Endothelial cell of umbilical vein (primary cell): ENCODE measurements at regions not wholly inside any gene's neighbourhood (a gene's known extent, or its start where the extent isn't known, plus 50 kb on each side); places are given as distances from the start of the nearest gene placed in this dataset.

Experiments used
- BruUV-seq: library from RNA; stranded (reverse); fragments of 400-500 nt; replicated peaks from 2 replicates; lab custom pipeline; 2021; lab: Mats Ljungman, UMichigan
- CTCF ChIA-PET: fragments of 300-600, 350-600 bp; sonication (Branson Sonifier 250); formaldehyde crosslinking; loops from one replicate; lab custom pipeline; 2021; ENCODE audit warnings: antibody characterized with exemption, inconsistent platforms; lab: Charles Lee
- POLR2A ChIA-PET: fragments of 300-600, 350-600 bp; sonication (Branson Sonifier 250); formaldehyde crosslinking; loops from one replicate; lab custom pipeline; 2021; ENCODE audit warnings: antibody characterized with exemption, inconsistent platforms; lab: Charles Lee
- DNase-seq: peaks from one replicate; pipeline ENCODE4 v3.0.0-alpha.2; 2011; ENCODE audit warnings: low read depth, low spot score
- FAIRE-seq: peaks from 2 replicates; lab custom pipeline; 2011; peaks lifted over from hg19 to GRCh38; lab: Jason Lieb, UNC
- H2AFZ ChIP-seq: 2 replicates; pipeline ENCODE4 v1.6.0; 2012; ENCODE audit warnings: low read depth, low read length, control low read depth, inconsistent platforms
- H3K27ac ChIP-seq: 2 replicates; pipeline ENCODE4 v1.5.1; 2011; ENCODE audit warnings: low read depth, mild to moderate bottlenecking, control low read depth, low read length, moderate library complexity; ENCODE audit not compliant: insufficient read depth
- H3K27me3 ChIP-seq, 2 experiments: 2 replicates each; pipeline versions ENCODE4 v1.6.0 to v1.6.1; 2011; ENCODE audit warnings: low read length in 2 of 2, mixed read lengths in 1 of 2; ENCODE audit not compliant: control insufficient read depth in 2 of 2, insufficient read depth in 2 of 2
- H3K36me3 ChIP-seq, 2 experiments: 2 replicates in 1 of 2; 3 replicates in 1 of 2; pipeline ENCODE4 v1.5.1; 2011; ENCODE audit warnings: low read length in 2 of 2, mild to moderate bottlenecking in 1 of 2, moderate library complexity in 1 of 2; ENCODE audit not compliant: control insufficient read depth in 2 of 2, insufficient read depth in 2 of 2; ENCODE audit errors: extremely low read depth in 1 of 2
- H3K4me1 ChIP-seq: 3 replicates; pipeline ENCODE4 v1.5.1; 2011; ENCODE audit warnings: mild to moderate bottlenecking, low read length; ENCODE audit not compliant: control insufficient read depth, insufficient read depth; ENCODE audit errors: extremely low read depth
- H3K4me2 ChIP-seq: 2 replicates; pipeline ENCODE4 v1.6.1; 2011; ENCODE audit warnings: low read length, control low read depth, mixed read lengths; ENCODE audit not compliant: insufficient read depth
- H3K4me3 ChIP-seq, 3 experiments: fragments of 200-600 bp in 1 of 3; sonication (generic), shearing (Covaris generic) in 1 of 3; replicated peaks in 1 of 3; 2 replicates each; pipeline ENCODE4 v1.5.1; 2011 to 2016; ENCODE audit warnings: control low read depth in 3 of 3, low read length in 3 of 3, mild to moderate bottlenecking in 2 of 3, inconsistent platforms in 1 of 3, low read depth in 1 of 3, moderate library complexity in 1 of 3; ENCODE audit not compliant: insufficient read depth in 1 of 3
- H3K79me2 ChIP-seq: 2 replicates; pipeline ENCODE4 v1.6.0; 2012; ENCODE audit warnings: low read length, inconsistent platforms; ENCODE audit not compliant: control insufficient read depth, insufficient read depth
- H3K9ac ChIP-seq: replicated peaks from 2 replicates; pipeline ENCODE3; 2011; ENCODE audit warnings: low read length, control low read depth; ENCODE audit not compliant: insufficient read depth; ENCODE audit errors: extremely low read depth
- H3K9me1 ChIP-seq: replicated peaks from 3 replicates; pipeline ENCODE4 v1.6.0; 2011; ENCODE audit warnings: mild to moderate bottlenecking, low read length; ENCODE audit not compliant: control insufficient read depth, insufficient read depth; ENCODE audit errors: extremely low read depth
- H3K9me3 ChIP-seq: replicated peaks from 2 replicates; pipeline ENCODE4 v1.5.1; 2012; ENCODE audit warnings: low read length, inconsistent platforms; ENCODE audit not compliant: control insufficient read depth, insufficient read depth
- H4K20me1 ChIP-seq: replicated peaks from 2 replicates; pipeline ENCODE3; 2011; ENCODE audit warnings: mild to moderate bottlenecking, low read length; ENCODE audit not compliant: control insufficient read depth, insufficient read depth; ENCODE audit errors: extremely low read depth
- EZH2 ChIP-seq: IDR thresholded peaks from 2 replicates; pipeline ENCODE4 v1.6.1; 2012; ENCODE audit warnings: borderline replicate concordance, low read depth, mild to moderate bottlenecking, moderate library complexity, low read length, inconsistent platforms; ENCODE audit not compliant: severe bottlenecking
- FOS ChIP-seq: IDR thresholded peaks from 2 replicates; pipeline ENCODE4 v1.6.1; 2011; ENCODE audit warnings: mild to moderate bottlenecking, low read length, moderate library complexity, borderline replicate concordance; ENCODE audit not compliant: insufficient read depth
- GATA2 ChIP-seq: IDR thresholded peaks from 2 replicates; pipeline ENCODE4 v1.7.0; 2011; ENCODE audit warnings: low read depth, mild to moderate bottlenecking, moderate library complexity, mixed read lengths, low read length; ENCODE audit not compliant: insufficient read length, insufficient read depth
- JUN ChIP-seq: IDR thresholded peaks from 2 replicates; pipeline ENCODE4 v1.6.1; 2011; ENCODE audit warnings: borderline replicate concordance, low read depth; ENCODE audit not compliant: insufficient read length, insufficient read depth
- MYC ChIP-seq: IDR thresholded peaks from one replicate; pipeline ENCODE4 v1.6.1; 2011; ENCODE audit warnings: mild to moderate bottlenecking, low read depth, low read length
- POLR2A ChIP-seq: IDR thresholded peaks from 2 replicates; pipeline ENCODE4 v1.6.1; 2012; ENCODE audit warnings: low read depth, mild to moderate bottlenecking, control low read depth, low read length
- POLR2AphosphoS5 ChIP-seq: IDR thresholded peaks from 2 replicates; pipeline ENCODE4 v1.6.1; 2012; ENCODE audit warnings: low read depth, mild to moderate bottlenecking, control low read depth, low read length, moderate library complexity; ENCODE audit not compliant: insufficient read depth
- dilution Hi-C: fragments of 300-500 bp; cut with MboI; formaldehyde crosslinking; loops from one replicate; pipeline ENCODE4 v1.15.0; 2019; ENCODE audit warnings: low sequenced_read_pairs; ENCODE audit not compliant: extremely low pct_ligation_motif_present
- intact Hi-C: fragments of 100-400 bp; cut with micrococcal nuclease; formaldehyde crosslinking; loops from one replicate; pipeline ENCODE4 v1.10.0; 2022
- TF ChIP-seq, protein P1 (sequence below): IDR thresholded peaks from 2 replicates; pipeline ENCODE4 v1.6.1; 2011; ENCODE audit not compliant: insufficient read depth, insufficient read length
- TF ChIP-seq, protein P2 (sequence below), 2 donors: IDR thresholded peaks; 1 replicate in 1 of 2; 2 replicates in 1 of 2; pipeline ENCODE4 v1.5.1; 2011; ENCODE audit warnings: low read length in 2 of 2, mild to moderate bottlenecking in 2 of 2, moderate library complexity in 2 of 2, control low read depth in 1 of 2, inconsistent platforms in 1 of 2, low read depth in 1 of 2; ENCODE audit not compliant: insufficient read depth in 1 of 2; ENCODE audit errors: extremely low read depth in 1 of 2

DNA sequence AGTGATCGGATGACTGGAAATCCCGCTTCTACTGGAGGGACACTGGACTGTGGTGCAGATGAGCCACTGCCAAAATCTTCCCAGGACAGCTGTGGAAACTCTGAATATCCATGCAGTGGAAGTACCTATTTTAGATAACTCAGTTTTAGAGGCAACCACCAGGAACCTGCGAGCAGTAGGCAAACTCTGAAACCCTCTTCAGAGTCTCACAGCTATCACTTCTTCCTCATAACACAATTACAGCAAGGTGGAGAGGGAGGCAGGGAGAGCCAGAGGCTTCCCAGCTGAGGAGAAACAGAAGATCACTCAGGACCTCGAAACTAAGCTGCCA lies 322.8 kb upstream of the NT5E start:
- no peak overlapping the region for H3K9ac ChIP-seq
- FAIRE-seq, result no peak
- no peaks in the 10 kb centered on the region for H3K36me3 ChIP-seq
- no peaks in the 10 kb centered on the region for H3K79me2 ChIP-seq
- no peak overlapping the region for H2AFZ ChIP-seq
- intact Hi-C loops, result loop anchor here (1.0 to 5.0 kb wide), 8 partner anchors 112 to 1245 kb away; partner anchors contain the start of gene TBX18
- TF ChIP-seq JUN, result no peak
- TF ChIP-seq, protein P1, sequence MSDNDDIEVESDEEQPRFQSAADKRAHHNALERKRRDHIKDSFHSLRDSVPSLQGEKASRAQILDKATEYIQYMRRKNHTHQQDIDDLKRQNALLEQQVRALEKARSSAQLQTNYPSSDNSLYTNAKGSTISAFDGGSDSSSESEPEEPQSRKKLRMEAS, result no peak
- no peak for TF ChIP-seq MYC
- TF ChIP-seq EZH2, result no peak
- no peak for TF ChIP-seq POLR2AphosphoS5
- TF ChIP-seq, protein P2, sequence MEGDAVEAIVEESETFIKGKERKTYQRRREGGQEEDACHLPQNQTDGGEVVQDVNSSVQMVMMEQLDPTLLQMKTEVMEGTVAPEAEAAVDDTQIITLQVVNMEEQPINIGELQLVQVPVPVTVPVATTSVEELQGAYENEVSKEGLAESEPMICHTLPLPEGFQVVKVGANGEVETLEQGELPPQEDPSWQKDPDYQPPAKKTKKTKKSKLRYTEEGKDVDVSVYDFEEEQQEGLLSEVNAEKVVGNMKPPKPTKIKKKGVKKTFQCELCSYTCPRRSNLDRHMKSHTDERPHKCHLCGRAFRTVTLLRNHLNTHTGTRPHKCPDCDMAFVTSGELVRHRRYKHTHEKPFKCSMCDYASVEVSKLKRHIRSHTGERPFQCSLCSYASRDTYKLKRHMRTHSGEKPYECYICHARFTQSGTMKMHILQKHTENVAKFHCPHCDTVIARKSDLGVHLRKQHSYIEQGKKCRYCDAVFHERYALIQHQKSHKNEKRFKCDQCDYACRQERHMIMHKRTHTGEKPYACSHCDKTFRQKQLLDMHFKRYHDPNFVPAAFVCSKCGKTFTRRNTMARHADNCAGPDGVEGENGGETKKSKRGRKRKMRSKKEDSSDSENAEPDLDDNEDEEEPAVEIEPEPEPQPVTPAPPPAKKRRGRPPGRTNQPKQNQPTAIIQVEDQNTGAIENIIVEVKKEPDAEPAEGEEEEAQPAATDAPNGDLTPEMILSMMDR (IDR thresholded peaks at IDR 0.05; ENCODE audit: extremely low read depth in 1 of 2, insufficient read depth in 1 of 2, low read depth in 1 of 2, low read length in 2 of 2), result no peak
- TF ChIP-seq FOS, result no peak
- no peak for TF ChIP-seq POLR2A
- no peak for TF ChIP-seq GATA2
- no peak overlapping the region for H3K4me2 ChIP-seq
- dilution Hi-C loops, result no loop called here
- CTCF ChIA-PET, result interaction anchor here (0.8 to 4.6 kb wide), 15 partner anchors 9 to 899 kb away, joined by 3 to 36 read pairs (median 6); partner anchors contain the start of gene CEP162
- H3K9me3 ChIP-seq, result no peaks in the 10 kb centered on the region
- H4K20me1 ChIP-seq, result no peaks in the 10 kb centered on the region
- no TSS peak for BruUV-seq
- no peak overlapping the region for H3K27ac ChIP-seq
- H3K9me1 ChIP-seq, result no peaks in the 10 kb centered on the region
- no peak overlapping the region for H3K4me3 ChIP-seq
- H3K4me1 ChIP-seq, result no peaks in the 10 kb centered on the region
- peaks cover 13 to 16% of the 10 kb centered on the region in 2 experiments for H3K27me3 ChIP-seq
- no peak for DNase-seq
- POLR2A ChIA-PET, result no interaction called here
